Effector CD8-positive, alpha-beta T cell (primary cell): ENCODE measurements at regions not wholly inside any gene's neighbourhood (a gene's known extent, or its start where the extent isn't known, plus 50 kb on each side); places are given as distances from the start of the nearest gene placed in this dataset.

Experiments
- DNase-seq: peaks from one replicate; lab custom pipeline; 2025; lab: John Stamatoyannopoulos, UW

DNA sequence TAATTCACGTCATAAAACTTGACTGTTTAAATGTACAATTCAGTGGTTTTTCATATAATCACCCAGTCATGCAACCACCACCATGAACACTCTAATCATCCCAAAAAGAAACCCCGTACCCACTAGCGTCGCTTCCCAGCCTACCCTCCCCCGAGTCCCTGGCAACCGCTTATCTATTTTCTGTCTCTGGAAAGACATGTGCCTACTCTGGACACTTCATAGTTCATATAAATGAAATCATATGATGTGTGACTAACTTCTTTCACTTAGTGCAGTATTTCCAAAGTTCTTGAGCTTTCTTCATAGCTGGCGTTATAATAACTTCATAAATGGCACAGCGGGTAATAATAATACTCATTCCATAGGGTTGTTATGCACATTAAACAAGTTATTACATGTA, 215.2 kb downstream of the MYLK4 start:
- no peak for DNase-seq

DNA sequence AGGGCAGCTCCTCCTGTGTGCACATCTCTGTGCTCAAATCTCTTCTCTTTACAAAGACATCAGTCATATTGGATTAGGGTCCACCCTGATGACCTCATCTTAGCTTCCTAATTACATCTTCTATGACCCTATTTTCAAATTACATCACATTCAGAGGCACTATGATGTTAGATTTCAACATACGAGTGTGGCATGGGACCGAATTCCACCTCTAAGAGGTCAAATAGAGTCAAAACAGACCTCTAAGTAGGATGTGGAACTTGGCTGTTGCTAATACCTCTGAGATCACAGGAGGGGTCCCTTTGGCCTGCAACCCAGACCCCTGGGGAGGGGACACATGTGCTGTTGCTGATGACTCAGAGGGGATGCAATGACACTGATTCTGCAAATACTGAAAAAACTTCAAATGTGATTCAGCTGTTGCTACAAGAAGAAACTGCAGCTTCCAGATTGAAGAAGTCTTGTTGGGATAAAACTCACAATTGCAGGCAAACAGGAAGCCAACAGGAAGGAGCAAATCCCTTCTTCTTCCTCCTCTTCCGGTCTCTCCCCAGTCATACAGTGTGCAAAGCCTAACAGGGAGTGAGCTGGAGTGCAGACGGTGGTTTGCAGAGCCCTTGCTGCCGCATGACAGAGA, 216.2 kb downstream of the MYLK4 start:
- DNase-seq: no peak

DNA sequence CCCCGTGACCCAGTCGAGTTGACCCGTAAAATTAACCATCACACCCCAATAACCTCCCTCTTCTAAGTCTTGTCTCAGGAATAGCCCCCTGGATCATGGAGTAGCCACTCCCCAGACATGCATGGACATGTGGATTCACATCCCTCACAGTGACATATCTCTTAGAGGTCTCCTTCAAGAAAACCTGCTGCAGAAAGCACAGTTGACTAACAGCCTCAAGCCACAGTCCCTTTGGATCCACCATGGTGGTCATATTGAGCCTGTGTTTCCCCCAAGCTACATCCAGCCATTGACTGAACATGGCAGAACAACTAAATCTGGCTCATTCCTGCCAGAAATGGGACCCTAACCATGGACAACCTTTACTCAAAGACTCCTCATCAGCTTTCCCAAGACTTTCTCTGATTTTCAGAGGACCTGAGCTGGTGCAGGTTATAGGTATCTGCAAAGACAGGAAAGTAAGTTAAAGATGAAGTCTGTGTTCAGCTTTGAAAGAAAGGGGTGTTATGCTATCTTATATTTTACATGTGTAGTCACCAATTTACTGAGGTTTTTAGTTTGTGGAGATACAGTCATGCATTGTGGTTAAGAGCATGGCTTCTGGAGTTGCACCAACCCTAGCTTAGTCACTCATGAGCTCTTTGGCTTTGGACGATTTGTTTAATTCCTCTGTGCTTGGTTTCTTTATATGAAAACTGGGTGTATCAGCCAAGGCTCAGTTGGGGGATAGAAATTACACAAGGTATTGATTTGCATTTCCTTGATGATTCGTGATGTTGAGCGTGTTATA, 219.1 kb downstream of the MYLK4 start:
- DNase-seq: no peak

DNA sequence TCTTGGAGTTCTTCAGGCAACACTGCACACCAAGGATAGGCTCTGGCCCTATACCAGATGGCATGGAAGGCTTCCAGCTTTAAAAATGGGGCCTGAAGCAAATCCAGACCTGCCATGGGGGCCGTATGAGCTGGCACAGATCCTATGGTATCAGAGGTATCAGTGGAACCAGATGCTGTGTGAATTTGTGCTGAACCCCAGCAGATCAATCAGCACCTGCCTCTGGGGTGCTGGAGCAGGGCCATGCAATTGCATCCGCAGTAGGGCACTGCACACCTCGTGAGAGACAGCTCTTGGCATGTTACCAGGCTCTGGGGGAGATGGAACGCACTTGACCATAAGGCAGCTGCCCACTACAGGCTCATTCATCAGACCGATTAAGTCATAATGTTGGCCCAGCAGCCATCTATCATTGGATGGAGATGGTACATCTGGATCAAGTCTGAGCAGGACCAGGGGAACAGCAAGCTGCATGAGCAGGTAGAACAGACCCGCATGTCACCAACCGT, 221.5 kb downstream of the MYLK4 start:
- DNase-seq: no peak

DNA sequence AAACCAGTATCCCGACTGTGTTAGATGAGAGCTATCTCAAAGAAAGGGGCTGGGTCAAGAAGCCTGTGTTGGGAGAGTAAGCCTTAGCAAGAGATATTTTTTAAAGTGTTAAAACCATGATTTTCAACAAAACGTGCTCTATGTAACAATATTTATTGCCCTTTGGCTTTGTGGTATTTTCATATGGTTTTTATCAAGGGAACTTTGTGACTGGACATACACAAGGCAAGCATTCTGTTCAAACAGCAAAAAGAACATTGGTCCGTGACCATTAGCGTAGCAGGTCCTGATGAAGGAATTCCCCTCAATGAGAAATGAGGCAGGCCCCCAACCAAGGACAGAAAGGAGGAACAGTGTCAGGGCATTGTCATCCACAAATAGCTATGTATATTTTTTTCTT, 222.6 kb downstream of the MYLK4 start:
- DNase-seq: no peak

DNA sequence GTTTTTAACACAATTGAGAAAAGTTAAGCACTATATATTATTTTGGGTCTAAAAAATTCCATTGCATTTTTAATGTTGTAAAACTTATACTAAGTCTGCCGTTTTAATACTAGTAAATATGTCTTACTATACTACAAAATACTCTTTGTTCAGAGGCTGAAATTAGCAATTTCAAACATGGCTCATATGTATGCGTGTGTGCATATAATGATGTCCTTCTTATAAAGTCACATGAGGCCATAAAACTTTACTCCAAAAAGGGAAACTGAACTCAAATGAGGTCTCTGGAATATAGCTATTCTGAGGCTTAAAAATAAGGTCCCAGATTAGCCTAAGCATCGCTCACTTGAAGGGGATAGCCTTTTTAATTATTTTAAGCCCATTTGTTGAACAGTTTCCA, 224.0 kb downstream of the MYLK4 start:
- no peak for DNase-seq

GRCh38 chr6:2524090-2524489, 226.6 kb downstream of the MYLK4 start:
- no peak for DNase-seq

- no peak for DNase-seq
These were observed 227.7 kb downstream of the MYLK4 start for GRCh38 chr6:2523061-2523460.

DNA sequence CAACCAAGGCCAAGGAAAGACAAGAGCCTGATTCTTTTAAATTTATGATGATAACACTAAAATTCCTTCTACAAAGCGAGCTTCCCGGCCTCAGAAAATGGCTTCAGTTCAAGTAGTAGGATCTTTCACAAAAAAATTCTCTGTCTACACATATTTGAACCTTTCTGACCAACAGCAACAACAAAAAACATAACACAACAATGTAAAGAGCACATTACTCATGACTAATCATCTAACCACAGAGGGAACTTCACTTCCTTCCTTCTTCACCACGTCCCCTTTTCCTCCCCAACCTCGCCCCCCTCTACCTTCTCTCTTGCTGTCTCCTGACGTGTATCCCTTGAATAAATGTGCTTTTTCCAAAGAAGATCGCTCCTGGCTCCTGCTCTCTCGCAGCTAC, 228.2 kb downstream of the MYLK4 start:
- DNase-seq: no peak

DNA sequence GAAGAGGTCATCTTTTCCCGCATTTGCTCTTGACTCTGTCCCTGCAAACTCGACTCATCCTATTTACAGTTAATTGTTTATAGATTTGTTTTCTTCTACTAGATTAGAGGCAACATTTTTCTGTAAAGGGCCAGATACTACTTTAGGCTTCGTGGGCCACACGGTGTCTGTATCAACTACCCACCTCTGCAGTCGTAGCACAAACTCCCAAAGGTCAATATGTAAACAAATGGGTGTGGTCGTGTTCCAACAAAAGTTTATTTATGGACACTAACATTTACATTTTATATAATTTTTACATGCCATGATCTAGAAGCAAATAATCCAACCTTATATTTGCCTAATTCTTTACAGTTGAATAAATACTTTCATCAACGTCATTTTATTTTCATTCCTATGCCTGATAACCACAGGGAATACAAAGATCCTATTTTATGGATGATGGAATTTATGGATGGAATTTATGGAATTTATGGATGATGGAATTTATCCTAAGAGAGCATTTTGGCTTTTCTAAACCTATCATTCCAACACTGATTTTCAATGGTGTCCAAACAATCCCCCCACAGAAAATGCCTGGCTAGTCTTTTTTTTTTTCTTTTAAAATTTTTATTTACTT, 232.8 kb downstream of the MYLK4 start:
- no peak for DNase-seq

DNA sequence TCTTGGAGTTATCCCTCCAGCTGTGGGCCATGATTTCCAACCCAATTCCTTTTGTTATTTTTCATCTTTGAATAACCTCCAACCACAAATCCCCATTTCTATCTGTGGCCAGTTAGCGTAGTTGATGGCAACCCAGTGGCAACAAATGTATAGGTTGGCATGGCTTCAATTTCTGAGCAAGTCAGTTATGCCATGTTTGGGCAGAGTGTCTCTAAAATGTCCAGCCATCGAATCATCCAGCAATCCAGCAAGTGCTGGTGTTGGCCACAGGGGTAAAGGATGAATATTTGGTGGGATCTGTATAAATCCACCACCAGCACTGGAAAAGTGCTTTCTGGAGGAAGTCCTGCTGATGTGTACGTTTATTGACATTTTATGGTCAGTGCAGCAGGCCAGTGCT, 233.3 kb downstream of the MYLK4 start:
- DNase-seq: no peak

GRCh38 chr6:2516059-2516458, 234.7 kb downstream of the MYLK4 start:
- DNase-seq: no peak

- no peak for DNase-seq
These were observed 235.7 kb downstream of the MYLK4 start for GRCh38 chr6:2514965-2515543.

- no peak for DNase-seq
These were observed 237.9 kb downstream of the MYLK4 start for GRCh38 chr6:2512802-2513201.

DNA sequence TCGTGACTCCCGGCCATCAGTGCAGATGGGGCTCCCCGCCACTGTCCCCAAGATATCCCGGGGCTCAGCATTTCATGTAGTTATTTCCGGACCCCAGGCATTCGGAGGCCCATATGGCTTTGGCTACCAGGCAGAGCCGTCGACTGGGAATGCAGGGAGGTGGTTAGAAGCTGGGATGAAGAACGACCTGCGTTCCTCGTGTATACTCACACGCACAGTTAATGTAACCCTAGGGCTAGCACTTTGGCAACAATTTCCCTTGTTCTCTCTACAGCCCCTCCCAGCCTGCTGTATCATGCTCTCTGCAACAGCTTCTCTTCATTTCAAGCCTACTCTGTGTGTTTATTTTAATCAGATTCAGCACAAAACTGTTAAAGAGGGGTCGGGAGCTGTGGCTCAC, 240.4 kb downstream of the MYLK4 start:
- no peak for DNase-seq

- no peak for DNase-seq
These were observed 241.0 kb downstream of the MYLK4 start for GRCh38 chr6:2509711-2510110.

DNA sequence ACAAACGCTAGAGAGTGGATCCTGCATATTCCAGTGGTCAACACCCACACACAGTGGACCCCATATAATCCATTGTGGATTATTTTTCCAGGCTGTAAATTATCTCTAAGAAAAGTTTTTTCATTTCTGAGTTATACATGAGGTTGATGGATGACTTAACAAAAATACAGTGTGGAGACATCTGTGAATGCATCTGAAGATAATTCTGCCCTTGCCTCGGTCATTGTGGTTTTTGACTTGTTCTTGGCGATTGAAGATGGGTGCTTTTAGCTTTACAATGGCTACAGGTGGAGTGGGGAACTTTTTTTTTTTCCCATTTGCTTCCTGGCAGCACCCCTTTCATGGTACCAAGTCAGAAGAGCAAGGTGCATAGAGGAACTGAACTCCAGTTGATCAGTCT, 242.7 kb downstream of the MYLK4 start:
- no peak for DNase-seq

GRCh38 chr6:2507521-2508037, 243.1 kb downstream of the MYLK4 start:
- no peak for DNase-seq

GRCh38 chr6:2507016-2507415, 243.7 kb downstream of the MYLK4 start:
- DNase-seq: no peak

GRCh38 chr6:2505624-2506023, 245.1 kb downstream of the MYLK4 start:
- DNase-seq: no peak

- no peak for DNase-seq
These were observed 246.1 kb downstream of the MYLK4 start for GRCh38 chr6:2504495-2505064.

DNA sequence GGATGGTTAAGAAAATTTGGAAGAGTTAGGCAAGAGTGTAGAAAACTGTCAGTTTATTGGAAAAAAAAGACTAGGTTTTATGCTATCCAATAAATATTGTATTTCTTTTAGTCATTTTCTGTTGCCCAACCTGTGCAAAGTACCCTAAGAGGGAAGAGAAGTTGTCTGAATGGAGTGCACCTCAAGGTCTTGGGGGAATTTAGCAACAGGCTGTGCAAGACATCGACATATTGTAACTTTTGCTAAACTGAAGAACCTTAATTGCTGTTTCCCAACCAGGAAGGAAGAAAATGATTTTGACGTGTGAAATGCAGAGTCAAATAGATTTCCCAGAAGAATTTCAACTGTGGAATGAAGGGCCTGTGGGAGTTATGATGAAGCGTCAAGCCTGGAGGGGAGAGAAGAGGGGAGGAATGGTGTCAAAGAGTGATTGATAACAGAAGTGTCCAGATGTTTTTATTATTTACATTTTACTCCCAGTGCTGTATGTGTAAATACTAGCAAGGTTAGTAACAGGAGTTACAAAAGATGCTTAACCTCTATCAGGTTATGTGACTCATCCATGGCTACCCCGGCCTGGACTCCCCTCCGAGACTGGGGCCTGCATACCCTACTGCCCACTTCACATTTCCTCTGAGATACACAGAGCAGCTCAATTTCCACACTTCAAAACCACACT, 246.8 kb downstream of the MYLK4 start:
- no peak for DNase-seq
